ENCODE measurements at regions not wholly inside any gene's neighbourhood (a gene's known extent, or its start where the extent isn't known, plus 50 kb on each side); places are given as distances from the start of the nearest gene placed in this dataset.
"Not testable (repeated sequence)": the region's sequence is repeated elsewhere in the genome, so short reads cannot be mapped to it uniquely, and the experiment has no call there.

GRCh38 chrX:88828011-88828410, 81.0 kb downstream of the CPXCR1 start:
- no peak for DNase-seq (ENCODE audit: low read depth)

GRCh38 chrX:88830111-88830510, 83.1 kb downstream of the CPXCR1 start:
- no peak for DNase-seq (ENCODE audit: low read depth)

GRCh38 chrX:88837721-88838120, 90.7 kb downstream of the CPXCR1 start:
- DNase-seq (ENCODE audit: low read depth) = not testable (repeated sequence)

- no peak for DNase-seq (ENCODE audit: low read depth)
Observed at GRCh38 chrX:88838392-88838791, 91.4 kb downstream of the CPXCR1 start.

GRCh38 chrX:88843841-88844240, 96.8 kb downstream of the CPXCR1 start:
- not testable (repeated sequence) for DNase-seq (ENCODE audit: low read depth)

GRCh38 chrX:88853925-88854324, 106.9 kb downstream of the CPXCR1 start:
- DNase-seq (ENCODE audit: low read depth) = no peak

GRCh38 chrX:88863726-88864125, 116.7 kb downstream of the CPXCR1 start:
- no peak for DNase-seq (ENCODE audit: low read depth)

- DNase-seq (ENCODE audit: low read depth) = peak; percentile 1
Observed at GRCh38 chrX:88865634-88866033, 118.6 kb downstream of the CPXCR1 start.

- no peak for DNase-seq (ENCODE audit: low read depth)
Observed at GRCh38 chrX:88881536-88881935, 134.5 kb downstream of the CPXCR1 start.

GRCh38 chrX:88883200-88883599, 136.2 kb downstream of the CPXCR1 start:
- DNase-seq (ENCODE audit: low read depth) = peak; percentile 71

GRCh38 chrX:88886908-88887307, 139.9 kb downstream of the CPXCR1 start:
- peak; percentile 5 for DNase-seq (ENCODE audit: low read depth)

GRCh38 chrX:88903989-88904718, 157.1 kb downstream of the CPXCR1 start:
- DNase-seq (ENCODE audit: low read depth) = no peak

- DNase-seq (ENCODE audit: low read depth) = no peak
Observed at GRCh38 chrX:88908056-88908455, 161.0 kb downstream of the CPXCR1 start.

GRCh38 chrX:88937616-88938015, 190.6 kb downstream of the CPXCR1 start:
- no peak for DNase-seq (ENCODE audit: low read depth)

GRCh38 chrX:88940904-88941303, 193.9 kb downstream of the CPXCR1 start:
- no peak for DNase-seq (ENCODE audit: low read depth)

- no peak for DNase-seq (ENCODE audit: low read depth)
Observed at GRCh38 chrX:88944661-88945060, 197.6 kb downstream of the CPXCR1 start.

- not testable (repeated sequence) for DNase-seq (ENCODE audit: low read depth)
Observed at GRCh38 chrX:88956059-88956458, 209.0 kb downstream of the CPXCR1 start.

- DNase-seq (ENCODE audit: low read depth) = no peak
Observed at GRCh38 chrX:88977835-88978234, 230.8 kb downstream of the CPXCR1 start.

- DNase-seq (ENCODE audit: low read depth) = no peak
Observed at GRCh38 chrX:88982183-88982582, 235.2 kb downstream of the CPXCR1 start.

- DNase-seq (ENCODE audit: low read depth) = no peak
Observed at GRCh38 chrX:88982933-88983332, 235.9 kb downstream of the CPXCR1 start.

- no peak for DNase-seq (ENCODE audit: low read depth)
Observed at GRCh38 chrX:88988796-88989195, 241.8 kb downstream of the CPXCR1 start.

- DNase-seq (ENCODE audit: low read depth) = no peak
Observed at GRCh38 chrX:88990882-88991582, 244.0 kb downstream of the CPXCR1 start.

GRCh38 chrX:88991583-88992132, 244.6 kb downstream of the CPXCR1 start:
- DNase-seq (ENCODE audit: low read depth) = no peak
